ENCODE measurements at regions not wholly inside any gene's neighbourhood (a gene's known extent, or its start where the extent isn't known, plus 50 kb on each side); places are given as distances from the start of the nearest gene placed in this dataset.

DNA sequence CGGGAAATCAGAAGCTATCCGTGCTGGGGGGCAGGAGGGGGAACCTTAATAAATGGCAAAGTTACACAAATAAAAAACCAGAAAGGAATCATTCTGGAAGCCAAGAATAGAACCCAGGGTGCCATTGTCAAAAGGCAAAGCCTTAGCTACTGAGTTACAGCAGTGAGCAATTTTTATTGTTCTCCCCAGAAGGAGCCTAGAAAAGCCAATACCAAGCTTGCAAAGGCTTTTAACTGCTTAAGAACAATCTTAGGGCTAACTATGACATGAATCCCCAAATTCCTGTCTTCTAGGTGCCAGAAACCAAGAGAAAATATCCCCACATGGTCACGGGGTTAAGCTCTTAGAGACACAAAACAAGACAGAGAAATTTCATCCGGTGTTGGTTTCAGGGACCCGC is 482.7 kb downstream of the CCSER2 start:
- Mint-ChIP-seq H3K4me3 (ENCODE audit: unreplicated experiment) (no peak overlapping the region), H3K27me3 (ENCODE audit: low read depth, unreplicated experiment) (peaks cover 2% of the 10 kb centered on the region), H3K9me3 (ENCODE audit: unreplicated experiment) (no peaks in the 10 kb centered on the region), H3K4me1 (ENCODE audit: low read depth, unreplicated experiment) (no peaks in the 10 kb centered on the region), H3K27ac (ENCODE audit: unreplicated experiment) (no peak overlapping the region), H3K36me3 (ENCODE audit: low read depth, unreplicated experiment) (no peaks in the 10 kb centered on the region)
- Histone ChIP-seq H3K4me1 (ENCODE audit: insufficient read depth, low read length) (no peaks in the 10 kb centered on the region), H3K9me3 (ENCODE audit: insufficient read depth, low read depth, low read length) (no peaks in the 10 kb centered on the region), H2AFZ (ENCODE audit: low read depth, low read length) (peak overlapping the region; percentile 26), H3K27ac (ENCODE audit: low read depth, low read length) (no peak overlapping the region), H3K36me3 (ENCODE audit: insufficient read depth, low read length) (no peaks in the 10 kb centered on the region), H3K79me2 (ENCODE audit: insufficient read depth, low read length) (no peaks in the 10 kb centered on the region), H4K20me1 (ENCODE audit: insufficient read depth, low read length) (no peaks in the 10 kb centered on the region), H3K4me2 (ENCODE audit: low read length) (no peak overlapping the region), H3K9ac (ENCODE audit: low read length) (no peak overlapping the region), H3K4me3 (ENCODE audit: insufficient read depth, low read depth, low read length) (no peak overlapping the region), H3K27me3 (ENCODE audit: insufficient read depth, low read length) (no peaks in the 10 kb centered on the region)
- FAIRE-seq: no peak
- DNase-seq (ENCODE audit: low read depth): no peak
- TF ChIP-seq EZH2 (IDR thresholded peaks at IDR 0.05; ENCODE audit: insufficient read depth, low read length): no peak
- TF ChIP-seq, protein P1, sequence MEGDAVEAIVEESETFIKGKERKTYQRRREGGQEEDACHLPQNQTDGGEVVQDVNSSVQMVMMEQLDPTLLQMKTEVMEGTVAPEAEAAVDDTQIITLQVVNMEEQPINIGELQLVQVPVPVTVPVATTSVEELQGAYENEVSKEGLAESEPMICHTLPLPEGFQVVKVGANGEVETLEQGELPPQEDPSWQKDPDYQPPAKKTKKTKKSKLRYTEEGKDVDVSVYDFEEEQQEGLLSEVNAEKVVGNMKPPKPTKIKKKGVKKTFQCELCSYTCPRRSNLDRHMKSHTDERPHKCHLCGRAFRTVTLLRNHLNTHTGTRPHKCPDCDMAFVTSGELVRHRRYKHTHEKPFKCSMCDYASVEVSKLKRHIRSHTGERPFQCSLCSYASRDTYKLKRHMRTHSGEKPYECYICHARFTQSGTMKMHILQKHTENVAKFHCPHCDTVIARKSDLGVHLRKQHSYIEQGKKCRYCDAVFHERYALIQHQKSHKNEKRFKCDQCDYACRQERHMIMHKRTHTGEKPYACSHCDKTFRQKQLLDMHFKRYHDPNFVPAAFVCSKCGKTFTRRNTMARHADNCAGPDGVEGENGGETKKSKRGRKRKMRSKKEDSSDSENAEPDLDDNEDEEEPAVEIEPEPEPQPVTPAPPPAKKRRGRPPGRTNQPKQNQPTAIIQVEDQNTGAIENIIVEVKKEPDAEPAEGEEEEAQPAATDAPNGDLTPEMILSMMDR (IDR thresholded peaks at IDR 0.05; ENCODE audit: insufficient read depth, low read depth, low read length): no peak

- no peaks in the 10 kb centered on the region for H3K79me2 ChIP-seq (ENCODE audit: insufficient read depth, low read length)
- H3K4me3 ChIP-seq (ENCODE audit: insufficient read depth, low read depth, low read length): no peak overlapping the region
- no peaks in the 10 kb centered on the region for H3K36me3 ChIP-seq (ENCODE audit: insufficient read depth, low read length)
- H3K4me1 ChIP-seq (ENCODE audit: insufficient read depth, low read length): peaks cover 4% of the 10 kb centered on the region
- peaks cover 18% of the 10 kb centered on the region for H3K4me1 Mint-ChIP-seq (ENCODE audit: low read depth, unreplicated experiment)
- H4K20me1 ChIP-seq (ENCODE audit: insufficient read depth, low read length): no peaks in the 10 kb centered on the region
- no peak overlapping the region for H2AFZ ChIP-seq (ENCODE audit: low read depth, low read length)
- TF ChIP-seq, protein P1 (IDR thresholded peaks at IDR 0.05; ENCODE audit: insufficient read depth, low read depth, low read length): no peak
- no peak for TF ChIP-seq EZH2 (IDR thresholded peaks at IDR 0.05; ENCODE audit: insufficient read depth, low read length)
- peaks cover 6% of the 10 kb centered on the region for H3K27me3 Mint-ChIP-seq (ENCODE audit: low read depth, unreplicated experiment)
- DNase-seq (ENCODE audit: low read depth): no peak
- no peak overlapping the region for H3K27ac ChIP-seq (ENCODE audit: low read depth, low read length)
- H3K4me2 ChIP-seq (ENCODE audit: low read length): no peak overlapping the region
- peaks cover 4% of the 10 kb centered on the region for H3K9me3 Mint-ChIP-seq (ENCODE audit: unreplicated experiment)
- H3K27me3 ChIP-seq (ENCODE audit: insufficient read depth, low read length): no peaks in the 10 kb centered on the region
- H3K9me3 ChIP-seq (ENCODE audit: insufficient read depth, low read depth, low read length): no peaks in the 10 kb centered on the region
- no peaks in the 10 kb centered on the region for H3K36me3 Mint-ChIP-seq (ENCODE audit: low read depth, unreplicated experiment)
- FAIRE-seq: no peak
- H3K4me3 Mint-ChIP-seq (ENCODE audit: unreplicated experiment): no peak overlapping the region
- no peak overlapping the region for H3K9ac ChIP-seq (ENCODE audit: low read length)
- H3K27ac Mint-ChIP-seq (ENCODE audit: unreplicated experiment): no peak overlapping the region
Measured at GRCh38 chr10:84818961-84819360, 490.6 kb downstream of the CCSER2 start.

DNA sequence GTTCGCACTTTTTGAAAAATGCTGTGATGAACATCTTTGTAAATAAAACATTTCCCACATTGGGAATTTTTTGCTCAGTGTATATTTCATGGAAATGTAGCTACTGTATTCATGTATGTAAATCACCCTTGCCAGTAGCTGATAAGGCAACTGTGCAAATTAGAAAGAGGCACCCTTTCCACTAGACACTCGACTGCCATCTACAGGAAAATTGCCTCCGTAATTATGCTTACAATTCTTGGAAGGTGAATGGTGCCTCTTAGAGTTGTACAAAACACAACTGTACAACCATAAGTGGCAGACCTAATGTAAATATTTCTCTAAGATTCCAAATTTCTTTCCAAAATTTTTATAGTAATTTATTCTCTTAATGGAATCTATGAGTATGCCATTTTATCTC is 491.7 kb downstream of the CCSER2 start:
- no peak overlapping the region for H3K4me3 Mint-ChIP-seq (ENCODE audit: unreplicated experiment)
- DNase-seq (ENCODE audit: low read depth): no peak
- Histone ChIP-seq H3K4me1 (ENCODE audit: insufficient read depth, low read length) (peaks cover 7% of the 10 kb centered on the region), H3K27ac (ENCODE audit: low read depth, low read length) (no peak overlapping the region), H3K36me3 (ENCODE audit: insufficient read depth, low read length) (no peaks in the 10 kb centered on the region), H3K4me2 (ENCODE audit: low read length) (no peak overlapping the region), H3K79me2 (ENCODE audit: insufficient read depth, low read length) (no peaks in the 10 kb centered on the region), H3K27me3 (ENCODE audit: insufficient read depth, low read length) (no peaks in the 10 kb centered on the region), H3K9ac (ENCODE audit: low read length) (no peak overlapping the region), H3K9me3 (ENCODE audit: insufficient read depth, low read depth, low read length) (no peaks in the 10 kb centered on the region), H4K20me1 (ENCODE audit: insufficient read depth, low read length) (no peaks in the 10 kb centered on the region), H3K4me3 (ENCODE audit: insufficient read depth, low read depth, low read length) (no peak overlapping the region), H2AFZ (ENCODE audit: low read depth, low read length) (no peak overlapping the region)
- FAIRE-seq: no peak
- H3K4me1 Mint-ChIP-seq (ENCODE audit: low read depth, unreplicated experiment): peaks cover 21% of the 10 kb centered on the region
- TF ChIP-seq EZH2 (IDR thresholded peaks at IDR 0.05; ENCODE audit: insufficient read depth, low read length): no peak
- TF ChIP-seq, protein P1 (IDR thresholded peaks at IDR 0.05; ENCODE audit: insufficient read depth, low read depth, low read length): no peak
- H3K9me3 Mint-ChIP-seq (ENCODE audit: unreplicated experiment): peaks cover 4% of the 10 kb centered on the region
- no peak overlapping the region for H3K27ac Mint-ChIP-seq (ENCODE audit: unreplicated experiment)
- H3K27me3 Mint-ChIP-seq (ENCODE audit: low read depth, unreplicated experiment): peaks cover 6% of the 10 kb centered on the region
- H3K36me3 Mint-ChIP-seq (ENCODE audit: low read depth, unreplicated experiment): no peaks in the 10 kb centered on the region
